ENCODE measurements at regions not wholly inside any gene's neighbourhood (a gene's known extent, or its start where the extent isn't known, plus 50 kb on each side); places are given as distances from the start of the nearest gene placed in this dataset.
"Not testable (repeated sequence)": the region's sequence is repeated elsewhere in the genome, so short reads cannot be mapped to it uniquely, and the experiment has no call there.

GRCh38 chr13:50461189-50461588 lies 382.3 kb downstream of the DLEU7 start:
- no peak for TF ChIP-seq CTCF (IDR thresholded peaks at IDR 0.05; ENCODE audit: low read length, missing control alignments)
- H3K4me3 ChIP-seq (replicated peaks; ENCODE audit: low read depth, low read length): no peak overlapping the region
- no peak for DNase-seq (ENCODE audit: low read depth)

- H3K4me3 ChIP-seq (replicated peaks; ENCODE audit: low read depth, low read length): no peak overlapping the region
- TF ChIP-seq CTCF (IDR thresholded peaks at IDR 0.05; ENCODE audit: low read length, missing control alignments): no peak
- DNase-seq (ENCODE audit: low read depth): no peak
Observed at GRCh38 chr13:50463719-50464118, 379.8 kb downstream of the DLEU7 start.

GRCh38 chr13:50464349-50465251 lies 378.9 kb downstream of the DLEU7 start:
- no peak overlapping the region for H3K4me3 ChIP-seq (replicated peaks; ENCODE audit: low read depth, low read length)
- no peak for TF ChIP-seq CTCF (IDR thresholded peaks at IDR 0.05; ENCODE audit: low read length, missing control alignments)
- no peak for DNase-seq (ENCODE audit: low read depth)

GRCh38 chr13:50466456-50466855 lies 377.0 kb downstream of the DLEU7 start:
- no peak overlapping the region for H3K4me3 ChIP-seq (replicated peaks; ENCODE audit: low read depth, low read length)
- DNase-seq (ENCODE audit: low read depth): no peak
- TF ChIP-seq CTCF (IDR thresholded peaks at IDR 0.05; ENCODE audit: low read length, missing control alignments): no peak

GRCh38 chr13:50467156-50468110 lies 376.1 kb downstream of the DLEU7 start:
- no peak overlapping the region for H3K4me3 ChIP-seq (replicated peaks; ENCODE audit: low read depth, low read length)
- TF ChIP-seq CTCF (IDR thresholded peaks at IDR 0.05; ENCODE audit: low read length, missing control alignments): no peak
- no peak for DNase-seq (ENCODE audit: low read depth)

GRCh38 chr13:50468849-50469669 lies 374.4 kb downstream of the DLEU7 start:
- DNase-seq (ENCODE audit: low read depth): no peak
- TF ChIP-seq CTCF (IDR thresholded peaks at IDR 0.05; ENCODE audit: low read length, missing control alignments): no peak
- H3K4me3 ChIP-seq (replicated peaks; ENCODE audit: low read depth, low read length): no peak overlapping the region

- H3K4me3 ChIP-seq (replicated peaks; ENCODE audit: low read depth, low read length); DNase-seq (ENCODE audit: low read depth): not testable (repeated sequence)
Observed at GRCh38 chr13:50473050-50473449, 370.4 kb downstream of the DLEU7 start.

Measured in fibroblast of pulmonary artery (primary cell).